DND-41 (cell line): ENCODE measurements at regions not wholly inside any gene's neighbourhood (a gene's known extent, or its start where the extent isn't known, plus 50 kb on each side); places are given as distances from the start of the nearest gene placed in this dataset.

Experiments used
- CTCF ChIP-seq: IDR thresholded peaks from 2 replicates; pipeline ENCODE4 v1.5.1; 2012; ENCODE audit warnings: borderline replicate concordance, low read length, moderate library complexity, mild to moderate bottlenecking; ENCODE audit not compliant: poor library complexity, severe bottlenecking; ENCODE audit errors: extremely low read depth
- EZH2 ChIP-seq: IDR thresholded peaks from 3 replicates; pipeline ENCODE4 v1.6.1; 2012; ENCODE audit warnings: borderline replicate concordance, low read depth, mild to moderate bottlenecking, moderate library complexity, low read length, inconsistent platforms; ENCODE audit not compliant: severe bottlenecking

GRCh38 chr12:61857968-61858367 lies 402.2 kb upstream of the USP15 start:
- TF ChIP-seq CTCF (no peak), EZH2 (no peak)
